ENCODE measurements at regions not wholly inside any gene's neighbourhood (a gene's known extent, or its start where the extent isn't known, plus 50 kb on each side); places are given as distances from the start of the nearest gene placed in this dataset.

- Histone ChIP-seq H3K9ac (ENCODE audit: extremely low read depth, insufficient read length, low read length) (no peak overlapping the region), H3K14ac (ENCODE audit: insufficient read depth, low read length) (no peak overlapping the region), H4K91ac (ENCODE audit: insufficient read length, low read depth, low read length) (no peak overlapping the region), H3T11ph (ENCODE audit: low read length) (no peak overlapping the region), H3K4ac (ENCODE audit: low read depth, low read length) (no peak overlapping the region), H3K56ac (ENCODE audit: insufficient read length, low read depth, low read length) (no peak overlapping the region), H3K18ac (ENCODE audit: insufficient read length, low read depth, low read length) (no peak overlapping the region), H3K9me3 (ENCODE audit: control insufficient read depth, low read depth, low read length) (no peaks in the 10 kb centered on the region), H2BK20ac (ENCODE audit: low read depth, low read length, poor library complexity, severe bottlenecking) (no peak overlapping the region), H3K79me2 (ENCODE audit: insufficient read depth, low read length) (no peaks in the 10 kb centered on the region), H3K4me1 (ENCODE audit: insufficient read depth, low read length) (peaks cover 4% of the 10 kb centered on the region; the same call in 1 of the 2 replicates), H4K5ac (ENCODE audit: insufficient read length, low read depth, low read length) (no peak overlapping the region), H2BK120ac (ENCODE audit: low read depth, low read length, poor library complexity, severe bottlenecking) (no peak overlapping the region), H2BK5ac (ENCODE audit: insufficient read length, low read length) (no peak overlapping the region), H3K23me2 (ENCODE audit: insufficient read length, low read depth, low read length, poor library complexity, severe bottlenecking) (no peaks in the 10 kb centered on the region), H4K8ac (replicated peaks; ENCODE audit: insufficient read length, low read depth, low read length) (no peak overlapping the region), H3K27ac (ENCODE audit: insufficient read length, low read depth, low read length) (no peak overlapping the region), H4K20me1 (ENCODE audit: control insufficient read depth, insufficient read depth, insufficient read length) (no peaks in the 10 kb centered on the region), H2BK12ac (ENCODE audit: insufficient read length, low read depth, low read length) (no peak overlapping the region), H2AFZ (ENCODE audit: low read length) (no peak overlapping the region), H3K79me1 (ENCODE audit: insufficient read depth, low read depth, low read length, poor library complexity, severe bottlenecking) (no peaks in the 10 kb centered on the region), H3K4me2 (ENCODE audit: insufficient read depth, insufficient read length, low read length) (no peak overlapping the region), H3K23ac (ENCODE audit: insufficient read length, low read depth, low read length) (no peak overlapping the region), H2AK5ac (ENCODE audit: insufficient read length, low read length) (no peak overlapping the region), H3K27me3 (ENCODE audit: insufficient read depth, low read length) (no peaks in the 10 kb centered on the region), H2BK15ac (ENCODE audit: low read depth, low read length) (no peak overlapping the region)
- Mint-ChIP-seq H3K27me3 (ENCODE audit: low read depth) (no peaks in the 10 kb centered on the region; the same call in 1 of the 2 replicates), H3K27ac (0 out of 7 replicates have a peak overlapping the region, but pooled peaks of 1 of the 3 experiments have one; percentile 48), H3K36me3 (ENCODE audit: insufficient read depth in 1 of 3, low read depth in 3 of 3) (no peaks in the 10 kb centered on the region), H3K4me1 (peaks cover 34 to 35% of the 10 kb centered on the region in 2 experiments), H3K9me3 (no peaks in the 10 kb centered on the region), H3K4me3 (no peak overlapping the region)
- TF ChIP-seq, protein P1, sequence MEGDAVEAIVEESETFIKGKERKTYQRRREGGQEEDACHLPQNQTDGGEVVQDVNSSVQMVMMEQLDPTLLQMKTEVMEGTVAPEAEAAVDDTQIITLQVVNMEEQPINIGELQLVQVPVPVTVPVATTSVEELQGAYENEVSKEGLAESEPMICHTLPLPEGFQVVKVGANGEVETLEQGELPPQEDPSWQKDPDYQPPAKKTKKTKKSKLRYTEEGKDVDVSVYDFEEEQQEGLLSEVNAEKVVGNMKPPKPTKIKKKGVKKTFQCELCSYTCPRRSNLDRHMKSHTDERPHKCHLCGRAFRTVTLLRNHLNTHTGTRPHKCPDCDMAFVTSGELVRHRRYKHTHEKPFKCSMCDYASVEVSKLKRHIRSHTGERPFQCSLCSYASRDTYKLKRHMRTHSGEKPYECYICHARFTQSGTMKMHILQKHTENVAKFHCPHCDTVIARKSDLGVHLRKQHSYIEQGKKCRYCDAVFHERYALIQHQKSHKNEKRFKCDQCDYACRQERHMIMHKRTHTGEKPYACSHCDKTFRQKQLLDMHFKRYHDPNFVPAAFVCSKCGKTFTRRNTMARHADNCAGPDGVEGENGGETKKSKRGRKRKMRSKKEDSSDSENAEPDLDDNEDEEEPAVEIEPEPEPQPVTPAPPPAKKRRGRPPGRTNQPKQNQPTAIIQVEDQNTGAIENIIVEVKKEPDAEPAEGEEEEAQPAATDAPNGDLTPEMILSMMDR (conservative IDR thresholded peaks at IDR 0.05) = no peak
- no CpG with 5 or more reads among the region's 3 CpGs for WGBS (ENCODE audit: extremely low coverage, insufficient read length, low lambda C conversion rate)
- DNase-seq = no peak
Observed at GRCh38 chr4:78661086-78661690, 109.6 kb downstream of the ANXA3 start.
